ENCODE measurements at regions not wholly inside any gene's neighbourhood (a gene's known extent, or its start where the extent isn't known, plus 50 kb on each side); places are given as distances from the start of the nearest gene placed in this dataset.

GRCh38 chr17:10987786-10988185, 149.9 kb upstream of the PIRT start:
- CTCF ChIA-PET: no interaction called here
- TF ChIP-seq GLIS1 (tag by site-specific recombination; IDR thresholded peaks at IDR 0.05) (no peak), FEZF1 (tag by site-specific recombination; IDR thresholded peaks at IDR 0.05) (no peak), SALL2 (tag by site-specific recombination; IDR thresholded peaks at IDR 0.05; ENCODE audit: borderline replicate concordance) (no peak), ZBTB7A (tag by site-specific recombination; IDR thresholded peaks at IDR 0.05; ENCODE audit: low read depth) (no peak), ZNF610 (tag by site-specific recombination; IDR thresholded peaks at IDR 0.05; ENCODE audit: borderline replicate concordance) (no peak)
- no peaks in the 10 kb centered on the region for H3K36me3 ChIP-seq (ENCODE audit: control insufficient read depth in 2 of 2, insufficient read depth in 1 of 2, low read length in 2 of 2)
- H3K27ac ChIP-seq (ENCODE audit: extremely low read depth, low read depth, low read length): no peak overlapping the region
- no peaks in the 10 kb centered on the region for H3K4me1 ChIP-seq (ENCODE audit: control insufficient read depth, insufficient read depth, low read length)
- POLR2A ChIA-PET: no interaction called here
- H3K4me3 ChIP-seq (ENCODE audit: low read depth, low read length): no peak overlapping the region
- no peaks in the 10 kb centered on the region for H3K9me3 ChIP-seq (ENCODE audit: control insufficient read depth, insufficient read depth, low read depth, low read length)

GRCh38 chr17:10984220-10984619, 146.3 kb upstream of the PIRT start:
- ChIA-PET POLR2A (no interaction called here), CTCF (interaction anchor here (1.0 kb wide), 1 partner anchor 108 kb away, joined by 3 read pairs; no protein-coding TSS in a partner anchor)

More at GRCh38 chr17:10984220-10984619, 146.3 kb upstream of the PIRT start:
- TF ChIP-seq OSR2 (tag by site-specific recombination; IDR thresholded peaks at IDR 0.05) (no peak), ZNF518A (tag by site-specific recombination; conservative IDR thresholded peaks at IDR 0.05; ENCODE audit: low read depth) (no peak), ZNF311 (tag by site-specific recombination; IDR thresholded peaks at IDR 0.05; ENCODE audit: borderline replicate concordance) (no peak), ZNF561 (tag by site-specific recombination; IDR thresholded peaks at IDR 0.05; ENCODE audit: borderline replicate concordance) (no peak), ZNF513 (tag by site-specific recombination; IDR thresholded peaks at IDR 0.05) (no peak), ZNF571 (tag by site-specific recombination; IDR thresholded peaks at IDR 0.05) (no peak), ZSCAN30 (tag by site-specific recombination; IDR thresholded peaks at IDR 0.05) (no peak), ZNF366 (tag by site-specific recombination; conservative IDR thresholded peaks at IDR 0.05) (no peak), ZNF747 (tag by site-specific recombination; IDR thresholded peaks at IDR 0.05) (no peak), ZBTB49 (tag by site-specific recombination; IDR thresholded peaks at IDR 0.05; ENCODE audit: low read depth) (no peak), BCL11A (tag by site-specific recombination; IDR thresholded peaks at IDR 0.05; ENCODE audit: low read depth) (no peak), ZNF501 (tag by site-specific recombination; IDR thresholded peaks at IDR 0.05) (no peak), SP2 (tag by site-specific recombination; IDR thresholded peaks at IDR 0.05) (no peak), ZSCAN16 (tag by site-specific recombination; IDR thresholded peaks at IDR 0.05) (no peak), ZNF623 (tag by site-specific recombination; IDR thresholded peaks at IDR 0.05) (no peak), ZNF777 (tag by site-specific recombination; IDR thresholded peaks at IDR 0.05; ENCODE audit: borderline replicate concordance) (no peak), ZNF354C (tag by site-specific recombination; IDR thresholded peaks at IDR 0.05; ENCODE audit: borderline replicate concordance, low read depth) (no peak)
- Histone ChIP-seq H3K9me3 (ENCODE audit: control insufficient read depth, insufficient read depth, low read depth, low read length) (no peaks in the 10 kb centered on the region), H3K4me3 (ENCODE audit: low read depth, low read length) (no peak overlapping the region), H3K36me3 (ENCODE audit: control insufficient read depth in 2 of 2, insufficient read depth in 1 of 2, low read length in 2 of 2) (no peaks in the 10 kb centered on the region), H3K4me1 (ENCODE audit: control insufficient read depth, insufficient read depth, low read length) (no peaks in the 10 kb centered on the region), H3K27ac (ENCODE audit: extremely low read depth, low read depth, low read length) (no peak overlapping the region)
